SK-N-SH treated with all-trans-retinoic acid at 6 μM for 48 hours (cell line): ENCODE measurements at regions not wholly inside any gene's neighbourhood (a gene's known extent, or its start where the extent isn't known, plus 50 kb on each side); places are given as distances from the start of the nearest gene placed in this dataset.
"Not testable (repeated sequence)": the region's sequence is repeated elsewhere in the genome, so short reads cannot be mapped to it uniquely, and the experiment has no call there.

Experiments
- ATAC-seq: fragments of 200-7000 bp; cut with Tn5 transposase; 3 replicates; pipeline ENCODE4 v1.9.1; 2020; ENCODE audit warnings: mild to moderate bottlenecking, moderate library complexity
- ARNTL ChIP-seq: fragments of 450-650 bp; formaldehyde crosslinking; IDR thresholded peaks from 2 replicates; pipeline ENCODE4 v1.5.0; 2020; ENCODE audit warnings: low read depth, mild to moderate bottlenecking, moderate library complexity, borderline replicate concordance
- BACH2 ChIP-seq: fragments of 250-450 bp; sonication (Bioruptor Pico); IDR thresholded peaks from 2 replicates; pipeline ENCODE4 v1.9.0; 2021; ENCODE audit warnings: mild to moderate bottlenecking, borderline replicate concordance
- CSDC2 ChIP-seq: fragments of 250-450 bp; sonication (Bioruptor Pico); IDR thresholded peaks from 2 replicates; pipeline ENCODE4 v1.5.0; 2020; ENCODE audit warnings: mild to moderate bottlenecking, moderate library complexity
- GLIS3 ChIP-seq: fragments of 250-450 bp; sonication (Bioruptor Pico); IDR thresholded peaks from 2 replicates; pipeline ENCODE4 v1.5.0; 2020; ENCODE audit warnings: mild to moderate bottlenecking, moderate library complexity
- ISL1 ChIP-seq: fragments of 250-450 bp; sonication (Bioruptor Pico); IDR thresholded peaks from 2 replicates; pipeline ENCODE4 v2.1.2; 2022; ENCODE audit warnings: mild to moderate bottlenecking, moderate library complexity
- OSR1 ChIP-seq: fragments of 250-450 bp; sonication (Bioruptor Pico); IDR thresholded peaks from 2 replicates; pipeline ENCODE4 v1.8.0; 2022; ENCODE audit warnings: moderate library complexity, mild to moderate bottlenecking, inconsistent platforms
- POU6F1 ChIP-seq: fragments of 250-450 bp; sonication (Bioruptor Pico); IDR thresholded peaks from 2 replicates; pipeline ENCODE4 v1.8.0; 2021; ENCODE audit warnings: low read depth, mild to moderate bottlenecking, moderate library complexity, borderline replicate concordance
- PPARA ChIP-seq: fragments of 250-450 bp; sonication (Bioruptor Pico); IDR thresholded peaks from 2 replicates; pipeline ENCODE4 v1.5.0; 2020; ENCODE audit warnings: mild to moderate bottlenecking, borderline replicate concordance
- RARB ChIP-seq: fragments of 250-450 bp; sonication (Bioruptor Pico); IDR thresholded peaks from 2 replicates; pipeline ENCODE4 v1.8.0; 2021; ENCODE audit warnings: mild to moderate bottlenecking, moderate library complexity
- SNAI2 ChIP-seq: fragments of 250-450 bp; sonication (Bioruptor Pico); IDR thresholded peaks from 2 replicates; pipeline ENCODE4 v1.5.0; 2020; ENCODE audit warnings: mild to moderate bottlenecking, moderate library complexity
- TCF4 ChIP-seq: fragments of 250-450 bp; sonication (Bioruptor Pico); IDR thresholded peaks from 2 replicates; pipeline ENCODE4 v1.8.0; 2021; ENCODE audit warnings: mild to moderate bottlenecking, moderate library complexity, borderline replicate concordance
- TOX ChIP-seq: fragments of 250-450 bp; sonication (Bioruptor Pico); IDR thresholded peaks from 2 replicates; pipeline ENCODE4 v1.8.0; 2021; ENCODE audit warnings: mild to moderate bottlenecking, moderate library complexity, borderline replicate concordance
- ZFP3 ChIP-seq: fragments of 250-450 bp; sonication (Bioruptor Pico); IDR thresholded peaks from 2 replicates; pipeline ENCODE4 v1.5.0; 2020; ENCODE audit warnings: mild to moderate bottlenecking, moderate library complexity
- ZFP30 ChIP-seq: fragments of 450-650 bp; formaldehyde crosslinking; IDR thresholded peaks from 2 replicates; pipeline ENCODE4 v1.5.0; 2022; ENCODE audit warnings: mild to moderate bottlenecking, moderate library complexity
- ZNF565 ChIP-seq: fragments of 450-650 bp; formaldehyde crosslinking; conservative IDR thresholded peaks from 2 replicates; pipeline ENCODE4 v1.5.0; 2020; ENCODE audit warnings: low read depth, mild to moderate bottlenecking, moderate library complexity
- ZNF70 ChIP-seq: fragments of 450-650 bp; formaldehyde crosslinking; IDR thresholded peaks from 2 replicates; pipeline ENCODE4 v1.5.0; 2020; ENCODE audit warnings: mild to moderate bottlenecking, moderate library complexity
- ZNF8 ChIP-seq: fragments of 450-650 bp; formaldehyde crosslinking; IDR thresholded peaks from 2 replicates; pipeline ENCODE4 v1.5.0; 2020; ENCODE audit warnings: mild to moderate bottlenecking, moderate library complexity
- TF ChIP-seq, protein P1 (sequence below): fragments of 250-450 bp; sonication (Bioruptor Pico); IDR thresholded peaks from 2 replicates; pipeline ENCODE4 v1.5.1; 2020; ENCODE audit warnings: low read depth, mild to moderate bottlenecking, moderate library complexity
- TF ChIP-seq, protein P2 (sequence below): fragments of 250-450 bp; sonication (Bioruptor Pico); IDR thresholded peaks from 2 replicates; pipeline ENCODE4 v1.5.1; 2021; ENCODE audit warnings: mild to moderate bottlenecking, moderate library complexity

DNA sequence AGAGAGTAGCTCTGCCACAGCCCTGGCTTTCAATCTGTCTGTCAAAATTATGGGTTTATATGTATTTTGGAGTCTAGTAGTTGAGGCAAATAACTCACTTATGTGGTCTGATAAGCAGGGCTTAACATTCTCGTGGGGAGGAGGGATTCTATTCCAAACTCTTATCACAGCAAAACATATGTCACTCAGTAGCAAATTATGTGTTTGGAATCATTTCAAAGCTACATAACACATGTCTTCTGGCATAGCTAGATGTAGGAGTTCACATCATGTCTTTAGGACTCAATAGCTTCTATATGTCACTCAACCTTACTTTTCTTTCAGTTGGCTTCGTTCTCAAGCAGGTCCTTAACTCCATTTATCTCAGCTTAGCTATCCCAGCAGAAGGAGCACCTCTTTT lies 144.5 kb upstream of the SEMA6A start:
- TF ChIP-seq ZNF565 (CRISPR knock-in tag) = no peak
- TF ChIP-seq, protein P1, sequence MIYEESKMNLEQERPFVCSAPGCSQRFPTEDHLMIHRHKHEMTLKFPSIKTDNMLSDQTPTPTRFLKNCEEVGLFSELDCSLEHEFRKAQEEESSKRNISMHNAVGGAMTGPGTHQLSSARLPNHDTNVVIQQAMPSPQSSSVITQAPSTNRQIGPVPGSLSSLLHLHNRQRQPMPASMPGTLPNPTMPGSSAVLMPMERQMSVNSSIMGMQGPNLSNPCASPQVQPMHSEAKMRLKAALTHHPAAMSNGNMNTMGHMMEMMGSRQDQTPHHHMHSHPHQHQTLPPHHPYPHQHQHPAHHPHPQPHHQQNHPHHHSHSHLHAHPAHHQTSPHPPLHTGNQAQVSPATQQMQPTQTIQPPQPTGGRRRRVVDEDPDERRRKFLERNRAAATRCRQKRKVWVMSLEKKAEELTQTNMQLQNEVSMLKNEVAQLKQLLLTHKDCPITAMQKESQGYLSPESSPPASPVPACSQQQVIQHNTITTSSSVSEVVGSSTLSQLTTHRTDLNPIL = no peak
- ATAC-seq = no peak

- ATAC-seq = no peak
- no peak for TF ChIP-seq ISL1 (CRISPR knock-in tag)
- no peak for TF ChIP-seq RARB
- TF ChIP-seq SNAI2 (CRISPR knock-in tag) = no peak
- TF ChIP-seq, all 23 proteins: peak for 0
Measured at GRCh38 chr5:116718317-116718716, 143.7 kb upstream of the SEMA6A start.

GRCh38 chr5:116709082-116709481 lies 134.5 kb upstream of the SEMA6A start:
- ATAC-seq = no peak
- TF ChIP-seq ZNF565 (CRISPR knock-in tag) = no peak
- TF ChIP-seq CSDC2 = no peak
- no peak for TF ChIP-seq GLIS3 (CRISPR knock-in tag)
- no peak for TF ChIP-seq BACH2 (CRISPR knock-in tag)
- no peak for TF ChIP-seq PPARA (CRISPR knock-in tag)
- no peak for TF ChIP-seq TCF4 (CRISPR knock-in tag)
- TF ChIP-seq RARB = no peak
- no peak for TF ChIP-seq SNAI2 (CRISPR knock-in tag)
- TF ChIP-seq, protein P2, sequence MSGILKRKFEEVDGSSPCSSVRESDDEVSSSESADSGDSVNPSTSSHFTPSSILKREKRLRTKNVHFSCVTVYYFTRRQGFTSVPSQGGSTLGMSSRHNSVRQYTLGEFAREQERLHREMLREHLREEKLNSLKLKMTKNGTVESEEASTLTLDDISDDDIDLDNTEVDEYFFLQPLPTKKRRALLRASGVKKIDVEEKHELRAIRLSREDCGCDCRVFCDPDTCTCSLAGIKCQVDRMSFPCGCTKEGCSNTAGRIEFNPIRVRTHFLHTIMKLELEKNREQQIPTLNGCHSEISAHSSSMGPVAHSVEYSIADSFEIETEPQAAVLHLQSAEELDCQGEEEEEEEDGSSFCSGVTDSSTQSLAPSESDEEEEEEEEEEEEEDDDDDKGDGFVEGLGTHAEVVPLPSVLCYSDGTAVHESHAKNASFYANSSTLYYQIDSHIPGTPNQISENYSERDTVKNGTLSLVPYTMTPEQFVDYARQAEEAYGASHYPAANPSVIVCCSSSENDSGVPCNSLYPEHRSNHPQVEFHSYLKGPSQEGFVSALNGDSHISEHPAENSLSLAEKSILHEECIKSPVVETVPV (CRISPR knock-in tag) = no peak

GRCh38 chr5:116705121-116705519 lies 130.5 kb upstream of the SEMA6A start:
- not testable (repeated sequence) for ATAC-seq

GRCh38 chr5:116703941-116704340 lies 129.3 kb upstream of the SEMA6A start:
- no peak for ATAC-seq
- TF ChIP-seq, protein P1 = no peak
- TF ChIP-seq TOX (no peak), SNAI2 (CRISPR knock-in tag) (no peak), GLIS3 (CRISPR knock-in tag) (no peak), ZNF70 (no peak), PPARA (CRISPR knock-in tag) (no peak)
- TF ChIP-seq, protein P2 (CRISPR knock-in tag) = no peak

DNA sequence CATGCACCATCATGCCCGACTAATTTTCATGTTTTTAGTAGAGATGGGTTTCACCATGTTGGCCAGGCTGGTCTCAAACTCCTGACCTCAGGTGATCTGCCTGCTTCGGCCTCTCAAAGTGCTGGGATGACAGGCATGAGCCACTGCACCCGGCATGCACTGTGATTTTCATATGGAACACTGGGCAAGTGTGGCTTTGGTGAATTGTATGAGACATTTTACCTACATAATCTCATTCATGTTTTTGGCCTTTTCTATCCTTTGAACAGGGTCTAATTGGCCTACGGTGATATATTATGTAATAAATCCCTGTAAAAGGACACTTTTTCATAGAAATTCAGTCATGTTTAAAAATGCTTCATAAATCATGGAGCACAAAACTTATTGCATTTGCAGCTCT lies 128.7 kb upstream of the SEMA6A start:
- TF ChIP-seq ZFP30 (CRISPR knock-in tag) (no peak), ZNF8 (CRISPR knock-in tag) (no peak), TCF4 (CRISPR knock-in tag) (no peak), POU6F1 (CRISPR knock-in tag) (no peak), ZFP3 (CRISPR knock-in tag) (no peak), TOX (no peak), OSR1 (CRISPR knock-in tag) (no peak), ARNTL (CRISPR knock-in tag) (no peak)
- TF ChIP-seq, protein P2 (CRISPR knock-in tag) = no peak
- no peak for ATAC-seq
